NB4 (cell line): ENCODE measurements at regions not wholly inside any gene's neighbourhood (a gene's known extent, or its start where the extent isn't known, plus 50 kb on each side); places are given as distances from the start of the nearest gene placed in this dataset.

ENCODE experiments used
- CTCF ChIP-seq: IDR thresholded peaks from one replicate; pipeline ENCODE4 v1.5.1; 2012; ENCODE audit warnings: low read depth, low read length
- MAX ChIP-seq: IDR thresholded peaks from 2 replicates; pipeline ENCODE4 v1.6.1; 2011; ENCODE audit warnings: low read depth, low read length
- MYC ChIP-seq: IDR thresholded peaks from 2 replicates; pipeline ENCODE4 v1.6.1; 2011; ENCODE audit warnings: low read depth, low read length
- POLR2A ChIP-seq: IDR thresholded peaks from 2 replicates; pipeline ENCODE4 v1.6.1; 2011; ENCODE audit warnings: mild to moderate bottlenecking; ENCODE audit not compliant: insufficient read length; ENCODE audit errors: extremely low read depth

- no peak for TF ChIP-seq CTCF
- no peak for TF ChIP-seq POLR2A
- no peak for TF ChIP-seq MYC
- TF ChIP-seq MAX, result no peak
Measured at GRCh38 chr4:170888660-170889059, 798.9 kb upstream of the AADAT start.
